Mesenchymal stem cell (in vitro differentiated cells and primary cell): ENCODE measurements at regions not wholly inside any gene's neighbourhood (a gene's known extent, or its start where the extent isn't known, plus 50 kb on each side); places are given as distances from the start of the nearest gene placed in this dataset.

Experiments used
- DNase-seq: peaks from one replicate; pipeline ENCODE4 v3.0.0-alpha.2; 2013
- H2AFZ ChIP-seq: one replicate; pipeline ENCODE4 v1.6.1; 2013; ENCODE audit warnings: low read depth, mild to moderate bottlenecking, control low read depth, inconsistent platforms, low read length, moderate library complexity
- H2AK5ac ChIP-seq: 2 replicates; pipeline ENCODE4 v1.6.1; 2013; ENCODE audit warnings: low read length, moderate library complexity, mild to moderate bottlenecking, inconsistent platforms; ENCODE audit not compliant: severe bottlenecking
- H2BK120ac ChIP-seq: one replicate; pipeline ENCODE4 v1.6.1; 2013; ENCODE audit warnings: low read depth, mild to moderate bottlenecking, inconsistent platforms, low read length, moderate library complexity
- H2BK12ac ChIP-seq, 2 experiments: one replicate each; pipeline ENCODE4 v1.6.1; 2013; ENCODE audit warnings: inconsistent platforms in 2 of 2, low read length in 2 of 2, mild to moderate bottlenecking in 2 of 2, moderate library complexity in 2 of 2, control low read depth in 1 of 2
- H2BK15ac ChIP-seq: one replicate; pipeline ENCODE4 v1.6.1; 2013; ENCODE audit warnings: mild to moderate bottlenecking, low read depth, inconsistent platforms; ENCODE audit not compliant: poor library complexity, severe bottlenecking
- H2BK5ac ChIP-seq: 2 replicates; pipeline ENCODE4 v1.6.1; 2013; ENCODE audit warnings: low read depth, mild to moderate bottlenecking, low read length, control low read depth, inconsistent platforms; ENCODE audit not compliant: poor library complexity, severe bottlenecking
- H3K14ac ChIP-seq, 2 experiments: one replicate each; pipeline ENCODE4 v1.6.1; 2013; ENCODE audit warnings: inconsistent platforms in 2 of 2, low read length in 2 of 2, control low read depth in 1 of 2, mild to moderate bottlenecking in 1 of 2, moderate library complexity in 1 of 2
- H3K18ac ChIP-seq, 2 experiments: one replicate each; pipeline ENCODE4 v1.6.1; 2013; ENCODE audit warnings: inconsistent platforms in 2 of 2, low read length in 2 of 2, control low read depth in 1 of 2, low read depth in 1 of 2, mild to moderate bottlenecking in 1 of 2
- H3K23ac ChIP-seq, 2 experiments: one replicate each; pipeline ENCODE4 v1.6.1; 2013; ENCODE audit warnings: inconsistent platforms in 2 of 2, low read length in 2 of 2, mild to moderate bottlenecking in 2 of 2, moderate library complexity in 2 of 2, control low read depth in 1 of 2
- H3K27ac ChIP-seq: 2 replicates; pipeline ENCODE4 v1.5.1; 2013; ENCODE audit warnings: mild to moderate bottlenecking, moderate library complexity, low read length, control low read depth, inconsistent platforms; ENCODE audit not compliant: poor library complexity, severe bottlenecking
- H3K27me3 ChIP-seq, 2 experiments: 2 replicates each; pipeline versions ENCODE4 v1.6.1 to v1.7.0; 2013; ENCODE audit warnings: low read length in 2 of 2, mild to moderate bottlenecking in 2 of 2, moderate library complexity in 2 of 2, control low read depth in 1 of 2, inconsistent platforms in 1 of 2; ENCODE audit not compliant: control insufficient read depth in 1 of 2, insufficient read depth in 1 of 2
- H3K36me3 ChIP-seq, 2 experiments: 2 replicates each; pipeline versions ENCODE4 v1.6.1 to v1.7.0; 2013; ENCODE audit warnings: low read length in 2 of 2, control low read depth in 1 of 2, inconsistent platforms in 1 of 2, low read depth in 1 of 2, mild to moderate bottlenecking in 1 of 2; ENCODE audit not compliant: insufficient read depth in 2 of 2, control insufficient read depth in 1 of 2
- H3K4ac ChIP-seq, 2 experiments: one replicate each; pipeline ENCODE4 v1.6.1; 2013; ENCODE audit warnings: inconsistent platforms in 2 of 2, low read length in 2 of 2, mild to moderate bottlenecking in 2 of 2, moderate library complexity in 2 of 2, control low read depth in 1 of 2, low read depth in 1 of 2
- H3K4me1 ChIP-seq: 2 replicates; pipeline ENCODE4 v1.6.1; 2013; ENCODE audit warnings: low read depth, low read length, control low read depth; ENCODE audit not compliant: control insufficient read depth, insufficient read depth
- H3K4me2 ChIP-seq: 2 replicates; pipeline ENCODE4 v1.6.1; 2013; ENCODE audit warnings: low read length, mild to moderate bottlenecking, inconsistent platforms; ENCODE audit not compliant: poor library complexity, severe bottlenecking
- H3K4me3 ChIP-seq, 2 experiments: 2 replicates each; pipeline versions ENCODE4 v1.5.1 to v1.7.0; 2013; ENCODE audit warnings: low read length in 2 of 2, mild to moderate bottlenecking in 2 of 2, control low read depth in 1 of 2, low read depth in 1 of 2; ENCODE audit not compliant: insufficient read depth in 1 of 2
- H3K79me1 ChIP-seq: replicated peaks from 2 replicates; pipeline ENCODE4 v1.6.1; 2013; ENCODE audit warnings: mild to moderate bottlenecking, control low read depth, low read length, inconsistent platforms; ENCODE audit not compliant: poor library complexity, severe bottlenecking
- H3K9ac ChIP-seq: 2 replicates; pipeline ENCODE4 v1.7.0; 2013; ENCODE audit warnings: mild to moderate bottlenecking, low read length, moderate library complexity
- H3K9me3 ChIP-seq: 2 replicates; pipeline ENCODE4 v1.7.0; 2013; ENCODE audit warnings: mild to moderate bottlenecking, low read length; ENCODE audit not compliant: control insufficient read depth
- H4K8ac ChIP-seq: one replicate; pipeline ENCODE4 v1.6.1; 2013; ENCODE audit warnings: inconsistent platforms, mild to moderate bottlenecking, low read length, moderate library complexity
- H4K91ac ChIP-seq: one replicate; pipeline ENCODE4 v1.6.1; 2013; ENCODE audit warnings: mild to moderate bottlenecking, low read length, inconsistent platforms
- WGBS: methylation state at CpG from one replicate; pipeline ENCODE4 v1.1.7; 2013; ENCODE audit warnings: mixed read lengths; 5-methylcytosine and 5-hydroxymethylcytosine counted together

DNA sequence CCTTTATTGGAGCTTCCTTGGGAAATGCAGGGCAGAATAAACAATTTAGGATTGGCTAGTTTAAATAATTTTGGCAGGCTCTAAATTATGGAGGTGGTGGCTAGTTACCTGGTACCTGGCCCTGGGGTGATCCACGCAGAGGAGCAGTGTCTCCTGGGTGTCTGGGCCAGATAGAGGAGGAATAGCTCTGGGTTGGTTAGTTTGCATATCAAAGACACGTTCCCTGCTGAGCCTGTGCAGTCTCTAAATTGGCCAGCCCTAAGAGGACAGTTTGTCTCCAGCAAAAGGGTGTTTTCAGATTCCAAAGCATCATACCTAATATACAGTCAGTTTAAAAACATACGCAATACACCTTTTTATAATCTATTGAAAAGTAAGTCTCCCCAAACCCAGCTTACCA lies 333.3 kb upstream of the TPM1 start:
- H3K9ac ChIP-seq, result no peak overlapping the region
- no peak overlapping the region for H3K18ac ChIP-seq
- 94% methylated on average over 3 of the region's 3 CpGs for WGBS

GRCh38 chr15:62711691-62712454 lies 330.7 kb upstream of the TPM1 start:
- Histone ChIP-seq H3K23ac (no peak overlapping the region), H4K8ac (no peak overlapping the region), H3K18ac (no peak overlapping the region), H3K27me3 (no peaks in the 10 kb centered on the region), H3K9me3 (no peaks in the 10 kb centered on the region), H3K79me1 (no peaks in the 10 kb centered on the region), H2BK5ac (no peak overlapping the region), H3K27ac (no peak overlapping the region), H2BK15ac (no peak overlapping the region), H3K14ac (no peak overlapping the region), H2BK12ac (no peak overlapping the region), H2AK5ac (no peak overlapping the region), H2BK120ac (no peak overlapping the region), H2AFZ (no peak overlapping the region), H3K4me3 (no peak overlapping the region), H3K9ac (no peak overlapping the region), H3K4me2 (no peak overlapping the region), H3K4ac (no peak overlapping the region), H4K91ac (no peak overlapping the region), H3K4me1 (no peaks in the 10 kb centered on the region), H3K36me3 (peaks cover 13 to 77% of the 10 kb centered on the region in 2 experiments)
- DNase-seq, result peak; percentile 55
- WGBS, result 96% methylated on average over 11 of the region's 11 CpGs

More for the DNA sequence above, 333.3 kb upstream of the TPM1 start:
- Histone ChIP-seq H3K9me3 (no peaks in the 10 kb centered on the region), H2BK12ac (no peak overlapping the region), H3K4me2 (no peak overlapping the region), H3K23ac (no peak overlapping the region), H4K91ac (no peak overlapping the region), H2BK120ac (no peak overlapping the region), H3K14ac (no peak overlapping the region), H2AFZ (no peak overlapping the region), H3K79me1 (no peaks in the 10 kb centered on the region), H2AK5ac (no peak overlapping the region), H3K4me1 (no peaks in the 10 kb centered on the region), H3K4me3 (no peak overlapping the region), H2BK15ac (no peak overlapping the region), H4K8ac (no peak overlapping the region), H2BK5ac (no peak overlapping the region), H3K36me3 (peaks cover 13 to 67% of the 10 kb centered on the region in 2 experiments), H3K4ac (no peak overlapping the region), H3K27me3 (no peaks in the 10 kb centered on the region), H3K27ac (no peak overlapping the region)
- DNase-seq, result no peak

GRCh38 chr15:62712455-62712839 lies 330.1 kb upstream of the TPM1 start:
- Histone ChIP-seq H3K9me3 (no peaks in the 10 kb centered on the region), H4K8ac (no peak overlapping the region), H2AK5ac (no peak overlapping the region), H3K79me1 (no peaks in the 10 kb centered on the region), H4K91ac (no peak overlapping the region), H2BK12ac (no peak overlapping the region), H3K4me1 (no peaks in the 10 kb centered on the region), H3K36me3 (peaks cover 15 to 77% of the 10 kb centered on the region in 2 experiments), H3K4me3 (no peak overlapping the region), H2BK15ac (no peak overlapping the region), H3K27me3 (no peaks in the 10 kb centered on the region), H3K9ac (no peak overlapping the region), H3K23ac (no peak overlapping the region), H3K14ac (no peak overlapping the region), H2BK120ac (no peak overlapping the region), H3K27ac (no peak overlapping the region), H3K4me2 (no peak overlapping the region), H2BK5ac (no peak overlapping the region), H3K4ac (no peak overlapping the region), H3K18ac (no peak overlapping the region), H2AFZ (no peak overlapping the region)
- DNase-seq, result no peak
- 93% methylated on average over 2 of the region's 5 CpGs for WGBS

DNA sequence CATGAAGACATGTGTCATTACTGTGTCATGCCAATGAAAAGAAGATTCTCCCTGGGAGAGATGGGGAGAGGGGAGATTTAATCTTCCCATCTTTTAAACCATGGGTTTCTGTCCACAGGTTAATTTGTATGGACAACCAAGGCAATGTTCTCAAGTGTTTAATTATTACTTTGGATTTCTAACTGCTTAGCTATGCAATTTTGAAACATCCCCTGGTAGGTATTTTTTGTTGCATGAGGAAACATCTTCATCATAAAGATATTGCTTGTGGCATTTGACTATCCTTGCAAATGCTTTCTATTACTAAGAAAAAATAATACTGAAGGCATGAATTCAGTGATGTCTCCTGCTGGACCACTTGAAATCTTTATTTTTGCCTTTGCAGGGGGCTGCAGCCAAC lies 326.6 kb upstream of the TPM1 start:
- no peak for DNase-seq
- Histone ChIP-seq H2BK5ac (no peak overlapping the region), H3K9ac (no peak overlapping the region)

More for the DNA sequence above, 326.6 kb upstream of the TPM1 start:
- Histone ChIP-seq H3K36me3 (peaks cover 21 to 89% of the 10 kb centered on the region in 2 experiments), H2BK15ac (no peak overlapping the region), H2BK120ac (no peak overlapping the region), H3K4me3 (no peak overlapping the region), H2BK12ac (no peak overlapping the region), H3K79me1 (no peaks in the 10 kb centered on the region), H3K27ac (no peak overlapping the region), H3K9me3 (no peaks in the 10 kb centered on the region), H3K4me2 (no peak overlapping the region), H4K8ac (no peak overlapping the region), H3K14ac (no peak overlapping the region), H3K27me3 (no peaks in the 10 kb centered on the region), H3K4me1 (peaks cover 7% of the 10 kb centered on the region), H3K18ac (no peak overlapping the region), H2AK5ac (no peak overlapping the region), H4K91ac (no peak overlapping the region), H3K23ac (no peak overlapping the region), H3K4ac (no peak overlapping the region), H2AFZ (no peak overlapping the region)
